Head of caudate nucleus (tissue), 42 donors: ENCODE measurements at regions not wholly inside any gene's neighbourhood (a gene's known extent, or its start where the extent isn't known, plus 50 kb on each side); places are given as distances from the start of the nearest gene placed in this dataset.

Experiments used
- DNase-seq, 42 donors: peaks; one replicate each; pipeline versions ENCODE4 v3.0.0 to v3.0.0-alpha.2; 2020 to 2021; ENCODE audit warnings: mixed read lengths in 7 of 42
- intact Hi-C: fragments of 100-400 bp; cut with DNase I; formaldehyde crosslinking; loops from one replicate; pipeline ENCODE4 v1.15.0; 2022

DNA sequence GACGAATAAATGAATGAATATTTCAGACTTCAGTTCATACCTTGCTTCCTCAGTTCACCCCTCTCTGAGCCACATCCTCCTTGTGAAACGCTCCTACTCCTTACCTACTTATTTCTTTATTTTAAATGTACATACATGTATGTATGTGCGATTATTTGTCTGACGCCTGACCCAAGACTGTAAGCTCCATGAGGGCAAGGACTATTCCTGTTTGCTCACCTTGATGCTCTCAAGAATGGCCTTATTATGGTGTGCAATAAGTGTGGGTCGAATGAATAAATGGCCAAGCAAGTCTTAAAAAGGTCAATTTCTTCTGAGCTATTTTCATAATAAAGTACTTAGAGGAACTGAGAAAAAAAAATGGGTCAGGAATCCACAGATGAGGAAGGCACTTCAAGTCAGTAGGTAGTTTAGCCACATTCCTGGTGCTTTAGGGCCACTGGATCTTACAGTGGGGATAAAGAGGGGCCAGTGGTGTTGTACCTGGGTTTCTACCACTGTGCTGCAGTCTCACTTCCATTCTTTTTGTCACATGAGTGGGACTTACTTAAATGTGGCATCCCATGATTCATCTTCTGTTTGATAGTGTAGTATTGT is 74.7 kb downstream of the SDC1 start:
- DNase-seq, result no peak
- intact Hi-C loops, result no loop called here

DNA sequence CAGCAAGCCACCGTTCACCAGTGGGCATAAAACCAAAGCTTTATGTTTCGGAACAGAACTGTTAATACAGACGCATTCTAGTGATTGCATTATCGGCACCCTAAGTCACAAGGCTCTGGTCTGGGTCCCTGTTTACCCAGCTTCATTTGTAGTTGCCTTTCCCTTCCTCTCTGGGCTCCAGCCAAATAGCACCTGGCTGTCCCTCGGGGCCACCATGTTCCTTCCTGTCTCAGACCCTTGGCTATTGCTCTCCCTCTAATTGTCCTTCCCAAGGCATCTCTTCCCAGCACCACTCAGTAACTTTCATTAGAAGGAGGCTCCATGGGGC is 75.3 kb downstream of the SDC1 start:
- intact Hi-C loops, result no loop called here

DNA sequence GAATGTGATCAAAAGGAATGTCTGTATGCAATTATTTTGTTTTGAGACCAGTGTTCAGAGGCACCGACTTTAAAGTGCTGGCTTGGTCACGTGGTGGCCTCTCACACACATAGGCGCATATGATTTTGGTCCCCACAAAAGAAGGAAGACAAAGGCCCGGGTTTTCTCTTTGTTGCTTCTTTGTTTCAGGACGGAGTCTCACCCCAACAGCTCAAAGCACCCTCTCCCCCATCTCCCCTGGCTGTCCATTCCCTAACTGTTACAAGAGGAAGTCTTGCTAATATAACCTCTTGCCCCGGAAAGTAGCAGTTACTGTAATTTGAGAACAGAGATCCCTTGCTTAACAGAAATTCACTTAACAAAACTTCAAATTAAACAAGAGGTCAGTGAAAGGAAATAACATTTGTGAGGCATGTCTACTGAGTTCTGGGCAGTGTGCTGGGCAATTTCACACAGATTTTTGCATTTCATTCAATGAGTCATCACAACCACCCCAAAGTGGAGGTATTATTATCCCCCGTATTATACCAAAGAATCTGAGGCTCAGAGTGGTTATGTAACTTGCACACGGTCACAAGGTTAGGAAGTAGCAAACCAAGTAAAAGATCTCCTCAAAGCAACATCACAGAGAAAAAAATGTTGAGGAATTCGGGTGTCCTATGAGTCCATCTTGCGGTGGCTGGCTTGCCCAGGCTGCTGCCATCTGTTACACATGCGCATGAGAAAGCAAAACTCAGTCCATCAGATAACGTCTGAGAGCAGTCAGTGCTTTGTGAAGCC is 75.8 kb downstream of the SDC1 start:
- intact Hi-C loops, result no loop called here

More for the DNA sequence above, 75.3 kb downstream of the SDC1 start:
- DNase-seq, result no peak

DNA sequence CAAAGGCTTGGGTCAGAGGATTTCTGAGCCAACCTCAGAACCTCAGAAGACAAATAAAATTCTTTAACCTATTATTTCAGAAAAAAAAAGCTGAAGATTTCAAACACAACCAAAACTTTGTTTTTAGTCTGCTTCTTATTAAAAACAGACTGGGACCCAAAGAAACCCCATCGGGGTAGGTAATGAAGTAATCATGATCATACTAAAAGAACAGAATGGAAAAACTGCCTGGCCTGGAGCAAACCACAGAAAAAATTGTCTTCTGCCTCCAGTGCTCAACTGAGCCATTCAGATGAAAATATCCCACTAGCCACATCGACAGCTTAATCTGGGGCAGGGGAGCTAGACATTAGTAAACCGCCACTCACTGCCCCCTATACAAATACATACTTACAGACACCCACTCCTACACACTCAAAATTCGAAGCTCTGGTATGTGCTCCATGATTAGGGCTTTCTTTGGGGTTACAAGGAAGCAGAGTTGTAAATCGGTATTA is 76.5 kb downstream of the SDC1 start:
- no peak for DNase-seq
- intact Hi-C loops, result no loop called here

More for the DNA sequence above, 75.8 kb downstream of the SDC1 start:
- DNase-seq, result no peak

DNA sequence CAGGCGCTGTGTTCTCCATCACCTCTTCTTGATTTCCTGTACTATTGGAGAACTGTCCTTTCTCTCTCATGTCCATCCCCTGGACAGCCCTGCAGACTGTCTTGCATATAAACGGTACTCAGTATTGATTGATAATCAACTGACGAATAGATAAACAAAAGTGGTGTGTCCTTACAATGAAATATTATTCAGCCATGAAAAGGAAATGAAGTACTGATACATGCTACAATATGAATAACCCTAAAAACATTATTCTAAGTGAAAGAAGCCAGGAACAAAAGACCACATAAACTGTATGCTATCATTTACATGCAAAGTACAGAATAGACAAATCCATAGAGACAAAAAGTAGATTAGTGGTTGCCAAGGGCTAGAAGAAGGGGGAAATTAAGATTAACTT is 77.6 kb downstream of the SDC1 start:
- intact Hi-C loops, result no loop called here
- no peak for DNase-seq

DNA sequence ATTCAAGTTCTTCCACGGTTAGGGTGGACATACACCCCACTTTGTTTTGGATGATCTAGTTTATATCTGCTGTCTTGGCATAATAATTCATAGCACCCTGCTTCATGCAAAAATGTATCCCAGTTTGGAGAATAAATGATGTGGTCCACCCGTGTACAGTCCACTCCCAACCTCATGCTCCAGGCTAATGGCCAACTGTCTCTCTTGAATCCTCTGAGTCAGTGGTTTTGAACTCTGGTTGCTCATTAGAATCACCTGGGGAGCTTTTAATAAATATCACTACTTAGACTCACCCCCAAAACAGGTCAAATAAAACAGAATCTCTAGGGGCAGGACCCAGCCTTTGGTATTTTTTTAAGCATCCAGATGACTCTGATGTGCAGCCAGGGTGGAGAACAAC is 78.5 kb downstream of the SDC1 start:
- intact Hi-C loops, result no loop called here

DNA sequence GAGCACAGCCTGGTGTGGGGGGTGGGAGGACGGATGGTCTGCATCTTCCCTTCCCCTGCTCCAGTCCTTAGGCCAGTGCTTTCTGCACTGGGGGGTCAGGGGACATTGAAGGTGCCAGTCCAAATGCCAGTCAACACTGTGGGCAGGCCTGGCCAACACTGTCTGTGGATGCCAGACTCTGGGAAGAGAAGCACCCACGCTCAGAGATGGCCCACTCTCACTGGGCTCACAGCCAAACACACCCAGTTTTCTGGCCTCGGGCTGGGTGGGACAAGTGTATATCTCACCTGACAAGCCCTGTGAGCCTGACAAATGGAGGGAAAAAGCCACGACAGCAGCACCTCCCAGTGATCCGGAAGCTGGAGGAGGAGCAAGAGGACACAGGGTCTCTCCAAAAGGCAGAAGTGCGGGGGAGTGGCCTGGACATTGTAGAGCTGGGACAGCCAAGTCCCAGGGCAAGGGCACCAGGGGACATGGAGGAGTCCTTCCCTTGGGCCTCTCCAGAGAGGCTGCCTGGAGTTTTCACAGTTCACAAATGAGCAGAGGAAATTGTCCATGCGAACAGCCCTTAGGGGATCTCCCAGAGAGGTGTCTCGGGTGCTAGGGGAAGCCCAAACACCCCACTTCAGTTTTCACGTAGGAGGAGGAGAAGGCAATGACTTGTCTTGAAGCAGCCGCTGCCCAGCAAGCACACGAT is 79.3 kb downstream of the SDC1 start:
- intact Hi-C loops, result no loop called here
- DNase-seq, result no peak

More for the DNA sequence above, 78.5 kb downstream of the SDC1 start:
- no peak for DNase-seq

DNA sequence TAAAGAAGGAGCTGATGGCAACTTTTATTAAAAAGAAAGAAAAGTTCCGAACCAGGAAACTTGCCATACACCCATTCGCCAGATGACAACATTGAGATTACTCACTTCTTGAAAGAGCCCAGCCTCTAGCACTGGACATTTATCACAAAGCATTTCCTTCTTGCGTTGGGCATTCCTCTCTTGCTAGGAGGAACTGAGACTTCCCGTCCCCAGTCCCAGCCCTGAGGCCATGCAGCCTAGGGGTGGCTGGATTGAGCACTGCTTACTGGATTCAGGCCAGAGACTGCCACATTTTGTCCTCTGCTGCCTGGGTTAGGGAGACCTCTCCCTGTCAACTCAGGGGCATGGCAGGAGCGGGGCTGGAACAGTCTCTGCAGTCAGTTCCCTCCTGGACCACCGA is 80.1 kb downstream of the SDC1 start:
- intact Hi-C loops, result no loop called here
- no peak for DNase-seq

DNA sequence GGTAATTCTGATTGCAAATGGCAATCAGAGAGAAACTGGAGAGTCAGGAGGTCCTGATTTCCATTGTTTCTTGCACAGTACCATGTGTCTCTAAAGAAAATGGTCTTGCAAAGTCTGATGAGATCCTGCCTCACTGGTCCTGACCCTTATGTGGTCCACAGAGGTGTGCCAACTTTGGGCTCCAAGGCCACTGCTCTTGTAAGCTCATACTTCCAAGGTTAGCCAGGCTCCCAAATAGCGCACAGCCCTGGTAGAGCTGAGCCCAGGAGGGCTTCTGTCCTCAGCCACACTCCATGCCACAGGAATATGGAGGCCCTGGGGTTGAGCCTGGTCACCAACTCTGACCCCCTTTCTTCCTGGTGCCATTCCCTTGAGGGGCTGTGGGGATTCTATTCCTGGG is 80.7 kb downstream of the SDC1 start:
- intact Hi-C loops, result no loop called here
- DNase-seq, result no peak

DNA sequence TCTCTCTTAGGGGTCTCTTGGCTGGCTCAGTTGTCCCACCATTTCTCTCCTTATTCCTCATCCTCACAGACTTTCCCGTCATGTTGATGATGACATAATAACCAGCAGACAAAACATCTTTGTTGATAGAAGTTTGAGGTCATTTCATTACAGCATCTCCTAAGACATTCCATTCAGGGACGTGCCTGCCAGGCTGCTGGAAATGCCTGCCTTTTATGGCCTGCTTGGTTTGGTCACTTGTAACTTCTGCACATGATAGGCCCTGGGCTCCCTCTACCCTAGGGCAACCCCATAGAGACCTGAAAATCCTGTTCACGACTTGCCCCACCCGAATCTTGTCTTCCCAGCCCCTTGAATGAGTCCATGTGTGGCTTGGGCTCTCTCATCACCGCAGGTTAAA is 81.7 kb downstream of the SDC1 start:
- intact Hi-C loops, result no loop called here
- DNase-seq, result no peak

DNA sequence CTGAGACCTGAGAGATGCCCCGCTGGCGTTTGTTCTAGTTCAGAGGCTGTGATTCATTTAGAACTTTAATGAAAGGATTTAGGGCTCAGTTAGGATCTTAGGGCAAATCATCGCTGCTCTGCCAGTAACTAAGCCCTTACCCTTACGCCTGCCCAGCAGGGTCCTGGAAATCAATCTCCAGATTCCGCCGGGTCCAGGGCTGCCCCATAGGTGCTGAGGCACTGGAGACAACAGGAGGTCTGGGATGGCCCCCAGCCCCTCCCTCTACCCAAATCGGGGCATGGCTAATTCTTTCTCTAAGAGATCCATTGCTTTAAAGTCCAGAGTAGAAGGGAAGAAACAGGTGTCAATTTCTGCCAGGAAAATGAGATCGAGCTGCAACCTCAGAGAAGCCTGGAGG is 83.1 kb downstream of the SDC1 start:
- no peak for DNase-seq
- intact Hi-C loops, result no loop called here

DNA sequence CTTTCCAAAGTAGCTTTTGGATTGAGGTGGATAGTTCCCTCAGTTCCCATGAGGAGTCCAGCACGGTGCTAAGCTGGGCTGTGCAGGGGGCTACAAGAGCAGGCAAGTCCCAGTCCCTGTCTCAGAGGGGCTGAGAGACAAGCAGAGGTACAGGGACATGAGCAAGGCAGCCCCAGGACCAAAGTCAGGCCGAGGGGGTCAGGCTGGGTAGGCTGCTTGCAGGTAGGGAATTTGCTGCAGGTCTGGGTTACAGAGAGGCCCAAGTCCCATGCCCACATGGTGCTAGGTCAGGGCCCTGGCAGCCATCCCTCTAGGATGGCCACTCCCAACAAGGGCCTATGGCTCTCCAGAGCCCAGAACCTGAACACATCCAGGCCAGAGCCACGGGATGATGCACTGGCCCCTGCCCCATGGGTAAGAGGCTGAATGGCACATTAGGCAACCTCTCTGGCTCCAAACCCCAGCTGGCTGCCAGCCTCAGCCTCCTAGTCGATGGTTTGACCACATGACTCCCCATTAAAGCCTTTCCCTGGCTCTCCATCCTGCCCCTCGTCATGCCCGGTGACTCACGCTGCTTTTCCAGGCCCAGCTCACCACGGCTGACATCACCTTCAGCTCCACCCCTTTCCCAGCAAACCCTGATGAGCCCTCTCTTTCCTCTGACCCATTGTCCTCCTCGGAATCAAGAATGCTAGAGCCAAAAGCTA is 83.7 kb downstream of the SDC1 start:
- intact Hi-C loops, result no loop called here

DNA sequence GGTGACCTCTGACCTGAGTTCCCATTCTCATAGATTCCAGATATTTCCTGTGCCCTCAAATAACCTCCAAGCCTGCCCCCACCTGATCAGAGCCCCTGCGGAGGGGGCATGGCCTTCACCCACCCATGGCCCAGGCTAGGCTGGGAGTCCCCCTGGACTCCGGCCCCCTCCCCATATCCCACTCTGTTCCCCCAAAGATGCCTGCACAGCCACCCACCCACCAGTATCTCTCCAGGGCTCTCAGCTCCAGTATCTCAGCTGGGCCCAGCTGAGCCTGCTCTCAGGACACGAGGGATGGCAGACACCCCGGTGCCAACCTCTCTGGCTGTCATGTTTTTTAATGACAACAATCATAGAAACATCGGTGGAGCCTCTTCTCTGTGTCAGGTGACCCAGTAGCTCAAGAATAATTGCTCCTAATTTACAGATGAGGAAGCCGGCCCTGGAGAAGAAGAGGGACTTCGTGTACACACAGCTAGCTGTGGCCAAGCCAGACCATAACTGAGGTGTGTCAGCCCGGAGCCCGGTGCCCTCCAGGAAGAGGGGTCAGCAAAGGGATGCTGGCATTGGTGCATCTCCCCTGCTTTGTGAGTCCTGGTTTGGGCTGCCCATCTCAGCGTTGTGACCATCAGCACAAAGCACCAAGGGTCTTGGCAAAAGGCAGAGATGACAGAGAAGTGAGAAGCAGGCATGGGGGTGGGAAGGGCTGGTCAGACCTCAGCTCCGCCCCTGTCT is 84.4 kb downstream of the SDC1 start:
- intact Hi-C loops, result no loop called here
- peak in 1 of 42 donors; percentile 15 for DNase-seq

More for the DNA sequence above, 83.7 kb downstream of the SDC1 start:
- DNase-seq, result peak in 9 of 42 donors; percentile 8 to 79 (median 48)

DNA sequence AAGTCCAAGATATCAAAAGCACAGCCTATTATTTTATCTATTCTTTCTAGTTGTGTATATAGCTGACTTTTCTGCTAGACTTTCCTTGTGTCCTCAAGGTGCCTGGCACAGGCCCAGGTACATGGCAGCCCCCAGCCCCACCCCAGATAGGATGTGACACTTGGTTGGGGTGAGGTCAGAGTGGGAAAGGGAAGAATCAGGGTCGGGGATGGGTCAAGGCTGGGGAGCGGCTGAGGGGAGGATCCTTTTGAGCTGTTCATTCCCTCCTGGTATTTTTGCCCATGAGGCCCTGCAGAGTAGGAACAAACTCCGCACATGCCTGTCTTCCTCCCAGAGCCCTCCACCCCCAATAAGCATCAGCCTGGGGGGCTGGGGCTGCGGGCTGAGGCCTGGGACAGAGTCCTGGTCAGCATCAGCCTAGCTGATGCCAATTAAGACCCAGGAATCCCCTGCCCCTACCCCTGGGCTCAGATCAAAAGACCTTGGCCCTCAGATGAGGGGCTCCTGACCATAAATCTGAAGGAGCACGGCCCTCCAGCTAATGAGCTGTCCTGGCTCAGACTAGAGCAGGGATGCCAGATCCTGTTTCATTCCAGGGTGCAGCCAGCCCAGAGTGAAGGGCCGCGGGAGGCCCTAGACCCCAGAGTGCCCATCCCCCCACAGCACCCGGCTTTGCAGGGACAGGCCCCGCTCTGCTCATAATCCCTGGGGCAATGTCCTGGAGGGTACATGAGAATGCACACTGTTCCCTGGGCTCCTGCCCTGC is 85.3 kb downstream of the SDC1 start:
- no peak for DNase-seq
- intact Hi-C loops, result no loop called here

DNA sequence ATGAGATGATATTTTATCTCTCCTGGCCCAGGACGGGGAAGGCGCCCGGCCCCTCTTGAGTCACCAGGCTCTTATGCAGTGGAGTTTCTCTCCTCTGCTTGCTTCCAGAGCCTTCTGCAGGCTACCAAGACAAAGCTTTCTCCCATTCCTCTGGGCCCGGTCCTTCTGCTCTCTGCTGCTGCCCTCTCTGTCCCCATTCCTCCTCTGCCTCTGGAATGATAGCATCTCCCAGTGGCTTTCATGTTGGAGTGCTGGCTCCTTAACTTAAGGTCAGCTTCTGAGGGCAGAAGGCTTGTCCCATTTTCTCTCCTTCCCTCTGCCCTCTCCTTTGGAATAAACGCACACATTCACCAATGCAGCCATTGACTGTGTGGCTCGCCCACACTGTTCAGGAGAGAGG is 86.2 kb downstream of the SDC1 start:
- intact Hi-C loops, result no loop called here
- DNase-seq, result peak in 1 of 42 donors; percentile 12

DNA sequence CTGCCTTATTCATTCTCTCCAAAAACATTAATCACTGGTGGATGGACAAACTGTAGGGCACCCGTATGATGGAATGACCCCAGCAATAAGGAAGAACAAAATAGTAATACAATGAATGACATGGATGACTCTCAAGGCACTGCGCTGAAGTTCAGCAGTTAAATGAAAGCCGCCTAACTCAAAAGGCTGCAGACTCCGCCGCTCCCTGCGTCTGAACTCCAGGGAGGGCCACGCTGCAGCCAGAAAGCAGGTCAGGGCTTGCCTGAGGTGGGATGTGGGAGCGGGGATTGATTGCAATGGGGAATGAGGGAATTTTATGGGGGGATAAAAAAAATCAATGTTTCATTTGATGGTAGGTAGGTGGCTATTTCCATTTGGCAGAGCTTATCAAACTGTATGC is 86.5 kb upstream of the LAPTM4A start:
- intact Hi-C loops, result no loop called here
- peak in 1 of 42 donors; percentile 30 for DNase-seq

DNA sequence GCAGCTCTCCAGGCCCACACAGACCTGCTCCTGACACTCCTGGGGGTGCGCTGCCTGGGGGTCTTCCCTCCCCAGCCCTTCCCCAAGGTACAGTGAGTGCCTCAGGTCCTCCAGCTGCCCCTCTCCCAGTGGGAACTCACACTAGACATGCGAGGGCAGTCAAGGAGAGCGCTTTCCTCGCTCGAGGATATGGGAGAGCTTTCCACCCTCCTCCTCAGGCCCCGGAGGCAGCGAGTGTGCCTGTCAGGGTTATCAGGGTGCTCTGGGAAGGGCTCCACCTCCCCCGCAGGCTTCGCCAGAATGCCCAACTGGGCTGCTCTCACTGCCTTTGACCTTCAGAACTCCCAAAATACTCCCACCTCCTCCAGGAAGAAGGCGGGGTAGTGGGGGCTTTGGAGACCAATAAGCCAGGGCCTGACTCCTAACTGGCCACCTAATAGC is 85.7 kb upstream of the LAPTM4A start:
- intact Hi-C loops, result no loop called here
- no peak for DNase-seq

DNA sequence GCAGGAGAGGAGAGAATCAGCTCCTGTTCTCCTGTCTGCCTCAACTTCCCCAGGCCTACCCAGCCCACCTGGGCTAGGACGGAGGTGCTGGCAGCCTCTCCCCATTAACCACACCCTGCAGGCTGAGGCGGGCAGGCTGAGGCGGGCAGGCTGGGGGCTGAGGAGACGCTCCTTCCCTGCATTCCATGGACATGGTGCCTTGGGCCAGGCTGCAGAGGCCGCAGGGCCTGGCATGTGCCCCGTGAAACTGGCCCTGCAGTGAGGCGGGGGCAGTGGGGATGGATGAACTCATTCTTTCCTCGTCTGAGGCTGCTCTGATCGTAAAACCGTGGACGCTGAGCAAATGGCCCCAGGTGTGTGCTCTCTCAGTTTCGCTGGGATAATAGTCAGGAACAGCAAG is 84.7 kb upstream of the LAPTM4A start:
- DNase-seq, result no peak
- intact Hi-C loops, result no loop called here
